RWPE2 (cell line): ENCODE measurements at regions not wholly inside any gene's neighbourhood (a gene's known extent, or its start where the extent isn't known, plus 50 kb on each side); places are given as distances from the start of the nearest gene placed in this dataset.

Source experiments
- ATAC-seq: fragments of 200-7000 bp; cut with Tn5 transposase; 3 replicates; pipeline ENCODE4 v1.9.1; 2021; ENCODE audit warnings: low read depth
- DNase-seq: peaks from one replicate; pipeline ENCODE4 v3.0.0-alpha.2; 2020; ENCODE audit warnings: low spot score
- H3K27ac ChIP-seq: fragments of 450-650 bp; 2 replicates; pipeline ENCODE4 v1.5.1; 2017; ENCODE audit warnings: mild to moderate bottlenecking; ENCODE audit not compliant: poor library complexity, severe bottlenecking
- H3K27me3 ChIP-seq: fragments of 250-450 bp; sonication (Bioruptor Pico); 2 replicates; pipeline ENCODE4 v1.5.1; 2021; ENCODE audit warnings: mild to moderate bottlenecking, moderate library complexity; ENCODE audit not compliant: insufficient read depth, poor library complexity, severe bottlenecking
- H3K36me3 ChIP-seq: fragments of 250-450 bp; sonication (Bioruptor Pico); 2 replicates; pipeline ENCODE4 v1.5.1; 2020; ENCODE audit warnings: low read depth, mild to moderate bottlenecking, moderate library complexity
- H3K4me1 ChIP-seq: fragments of 250-450 bp; sonication (Bioruptor Pico); 2 replicates; pipeline ENCODE4 v1.5.1; 2021; ENCODE audit warnings: mild to moderate bottlenecking, moderate library complexity; ENCODE audit not compliant: insufficient read depth, poor library complexity, severe bottlenecking
- H3K4me3 ChIP-seq: fragments of 250-450 bp; sonication (Bioruptor Pico); 2 replicates; pipeline ENCODE4 v1.5.1; 2021; ENCODE audit warnings: mild to moderate bottlenecking, moderate library complexity; ENCODE audit not compliant: severe bottlenecking
- H3K9me3 ChIP-seq: fragments of 250-450 bp; sonication (Bioruptor Pico); 2 replicates; pipeline ENCODE4 v1.5.1; 2021; ENCODE audit warnings: mild to moderate bottlenecking, moderate library complexity; ENCODE audit not compliant: severe bottlenecking
- CTCF ChIP-seq: fragments of 450-650 bp; IDR thresholded peaks from one replicate; pipeline ENCODE4 v1.5.1; 2017; ENCODE audit warnings: mild to moderate bottlenecking, moderate library complexity; ENCODE audit not compliant: poor library complexity, severe bottlenecking

GRCh38 chr7:10657201-10657600 is 316.5 kb upstream of the PHF14 start:
- Histone ChIP-seq H3K27me3 (no peaks in the 10 kb centered on the region), H3K4me1 (no peaks in the 10 kb centered on the region), H3K9me3 (no peaks in the 10 kb centered on the region), H3K27ac (no peak overlapping the region), H3K4me3 (no peak overlapping the region), H3K36me3 (no peaks in the 10 kb centered on the region)
- ATAC-seq: no peak
- no peak for TF ChIP-seq CTCF
- DNase-seq: no peak

- H3K27me3 ChIP-seq: no peaks in the 10 kb centered on the region
- no peak overlapping the region for H3K4me3 ChIP-seq
- H3K9me3 ChIP-seq: no peaks in the 10 kb centered on the region
- no peaks in the 10 kb centered on the region for H3K4me1 ChIP-seq
- H3K36me3 ChIP-seq: no peaks in the 10 kb centered on the region
- ATAC-seq: no peak
- DNase-seq: no peak
- no peak for TF ChIP-seq CTCF
- no peak overlapping the region for H3K27ac ChIP-seq
Observed at GRCh38 chr7:10657837-10658236, 315.8 kb upstream of the PHF14 start.

GRCh38 chr7:10662491-10662890 is 311.2 kb upstream of the PHF14 start:
- H3K27ac ChIP-seq: no peak overlapping the region
- no peaks in the 10 kb centered on the region for H3K4me1 ChIP-seq
- H3K4me3 ChIP-seq: no peak overlapping the region
- H3K27me3 ChIP-seq: no peaks in the 10 kb centered on the region
- H3K9me3 ChIP-seq: no peaks in the 10 kb centered on the region
- DNase-seq (no peak), ATAC-seq (no peak)
- H3K36me3 ChIP-seq: no peaks in the 10 kb centered on the region
- no peak for TF ChIP-seq CTCF

GRCh38 chr7:10662982-10663884 is 310.4 kb upstream of the PHF14 start:
- TF ChIP-seq CTCF: no peak
- H3K4me3 ChIP-seq: no peak overlapping the region
- ATAC-seq (no peak), DNase-seq (no peak)
- H3K4me1 ChIP-seq: no peaks in the 10 kb centered on the region
- H3K9me3 ChIP-seq: no peaks in the 10 kb centered on the region
- H3K27me3 ChIP-seq: no peaks in the 10 kb centered on the region
- H3K36me3 ChIP-seq: no peaks in the 10 kb centered on the region
- no peak overlapping the region for H3K27ac ChIP-seq

GRCh38 chr7:10672186-10672585 is 301.5 kb upstream of the PHF14 start:
- no peaks in the 10 kb centered on the region for H3K36me3 ChIP-seq
- H3K4me3 ChIP-seq: no peak overlapping the region
- DNase-seq (no peak), ATAC-seq (no peak)
- H3K27me3 ChIP-seq: no peaks in the 10 kb centered on the region
- H3K4me1 ChIP-seq: no peaks in the 10 kb centered on the region
- H3K9me3 ChIP-seq: no peaks in the 10 kb centered on the region
- TF ChIP-seq CTCF: no peak
- no peak overlapping the region for H3K27ac ChIP-seq
